Fibroblast of pulmonary artery (primary cell): ENCODE measurements at regions not wholly inside any gene's neighbourhood (a gene's known extent, or its start where the extent isn't known, plus 50 kb on each side); places are given as distances from the start of the nearest gene placed in this dataset.

ENCODE experiments used
- DNase-seq: peaks from one replicate; pipeline ENCODE4 v3.0.0-alpha.2; 2010; ENCODE audit warnings: low read depth
- H3K4me3 ChIP-seq: replicated peaks from 2 replicates; pipeline ENCODE4 v1.5.1; 2011; ENCODE audit warnings: low read depth, mild to moderate bottlenecking, control low read depth, low read length, moderate library complexity
- CTCF ChIP-seq: IDR thresholded peaks from 2 replicates; pipeline ENCODE4 v1.5.1; 2011; ENCODE audit warnings: mild to moderate bottlenecking, control low read depth, low read length, inconsistent platforms; ENCODE audit errors: missing control alignments

DNA sequence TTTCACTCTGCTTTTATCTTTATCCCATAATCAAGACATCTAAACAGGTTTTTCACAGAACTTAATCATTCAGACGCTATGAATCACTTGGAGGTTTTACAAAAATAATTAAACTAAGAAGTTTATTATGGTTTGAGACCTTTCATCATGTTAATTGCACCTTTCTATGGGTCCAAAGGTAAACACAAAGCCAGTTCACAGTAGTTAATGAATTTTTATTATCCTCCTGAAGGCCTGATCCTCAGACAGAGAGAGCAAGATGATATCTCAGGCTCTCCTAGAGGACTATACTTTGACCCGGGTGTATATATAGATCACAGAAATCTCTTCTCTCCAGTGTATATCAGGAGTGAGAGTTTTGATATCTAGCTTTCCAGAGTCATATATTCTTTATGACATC, 1044.3 kb upstream of the RAG2 start:
- no peak for TF ChIP-seq CTCF
- no peak overlapping the region for H3K4me3 ChIP-seq
- no peak for DNase-seq

- no peak for TF ChIP-seq CTCF
- no peak for DNase-seq
- no peak overlapping the region for H3K4me3 ChIP-seq
Measured at GRCh38 chr11:37632748-37633147, 1034.7 kb upstream of the RAG2 start.

DNA sequence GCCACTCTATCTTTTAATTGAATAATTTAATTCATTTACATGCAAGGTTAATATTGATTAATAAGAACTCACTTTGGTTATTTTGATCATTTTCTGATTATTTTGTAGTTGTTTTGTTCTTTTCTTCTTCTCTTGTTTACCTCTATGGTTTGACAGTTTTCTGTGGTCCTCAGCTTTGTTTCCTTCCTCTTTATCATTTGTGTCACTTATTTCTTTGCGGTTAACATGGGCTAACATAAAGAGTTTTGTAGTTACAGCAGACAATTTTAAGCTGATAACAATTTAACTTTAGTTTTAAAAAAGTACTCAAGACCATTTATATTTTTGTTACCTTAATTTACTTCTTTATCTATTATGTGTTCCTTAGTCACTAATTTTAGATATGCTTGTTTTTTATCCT, 1032.8 kb upstream of the RAG2 start:
- no peak for DNase-seq
- H3K4me3 ChIP-seq = no peak overlapping the region
- no peak for TF ChIP-seq CTCF

DNA sequence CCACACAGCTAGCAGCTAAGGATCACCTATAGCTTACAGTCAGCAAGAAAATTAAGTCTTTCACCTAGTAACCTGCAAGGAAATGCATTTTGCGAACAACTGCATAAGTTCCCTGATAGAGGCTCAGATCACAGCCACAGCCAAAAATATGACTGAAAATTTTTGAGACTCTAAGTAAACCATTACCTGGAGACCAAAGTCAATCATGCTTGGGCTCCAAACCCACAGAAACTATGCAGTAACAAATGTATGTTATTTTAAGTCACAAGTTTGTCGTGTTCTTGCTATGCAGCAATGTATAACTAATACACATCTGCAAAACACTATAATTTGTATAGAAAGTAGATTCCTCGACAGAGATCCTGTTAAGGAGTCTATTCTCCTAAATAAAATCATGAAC, 1025.7 kb upstream of the RAG2 start:
- no peak overlapping the region for H3K4me3 ChIP-seq
- TF ChIP-seq CTCF = no peak
- no peak for DNase-seq

DNA sequence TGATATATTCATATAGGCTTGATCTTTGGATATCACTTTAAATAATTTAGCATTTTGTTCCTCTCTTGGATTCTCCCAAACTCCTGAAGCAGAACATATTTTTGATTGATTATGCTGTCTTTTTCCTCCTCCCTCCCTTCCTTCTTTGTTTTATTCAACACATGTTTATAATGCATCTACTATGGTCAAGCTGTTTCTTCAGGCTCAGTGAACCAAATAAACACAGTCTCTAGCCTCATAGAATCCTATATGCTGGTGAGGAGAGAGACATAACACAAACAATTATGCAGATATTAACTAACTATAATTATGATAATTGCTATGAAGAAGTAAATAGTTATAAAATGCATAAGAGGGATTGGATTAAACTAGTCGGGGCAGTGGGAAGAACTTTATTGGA, 1023.6 kb upstream of the RAG2 start:
- no peak overlapping the region for H3K4me3 ChIP-seq
- no peak for TF ChIP-seq CTCF
- DNase-seq = no peak

DNA sequence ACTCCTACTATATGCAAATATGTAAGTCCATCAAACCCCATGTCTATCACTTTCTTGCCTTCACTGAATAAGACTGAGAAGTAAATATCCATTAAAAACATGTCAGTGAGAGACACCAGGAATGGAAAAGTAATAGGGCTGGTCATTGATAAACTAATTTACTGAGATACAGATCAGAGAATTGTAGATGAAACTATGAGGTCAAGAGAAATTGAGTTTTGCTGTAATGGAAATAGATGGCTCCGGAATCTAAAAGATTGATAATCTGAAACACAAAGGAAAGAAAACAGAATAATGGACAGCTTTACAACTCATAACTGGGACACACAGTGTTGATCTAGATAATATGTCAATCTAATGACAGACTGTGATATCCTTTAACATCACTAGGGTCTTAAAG, 1018.3 kb upstream of the RAG2 start:
- no peak for DNase-seq
- no peak for TF ChIP-seq CTCF
- no peak overlapping the region for H3K4me3 ChIP-seq

GRCh38 chr11:37613031-37613430, 1015.0 kb upstream of the RAG2 start:
- DNase-seq = no peak
- no peak overlapping the region for H3K4me3 ChIP-seq
- no peak for TF ChIP-seq CTCF
